ENCODE measurements at regions not wholly inside any gene's neighbourhood (a gene's known extent, or its start where the extent isn't known, plus 50 kb on each side); places are given as distances from the start of the nearest gene placed in this dataset.

DNA sequence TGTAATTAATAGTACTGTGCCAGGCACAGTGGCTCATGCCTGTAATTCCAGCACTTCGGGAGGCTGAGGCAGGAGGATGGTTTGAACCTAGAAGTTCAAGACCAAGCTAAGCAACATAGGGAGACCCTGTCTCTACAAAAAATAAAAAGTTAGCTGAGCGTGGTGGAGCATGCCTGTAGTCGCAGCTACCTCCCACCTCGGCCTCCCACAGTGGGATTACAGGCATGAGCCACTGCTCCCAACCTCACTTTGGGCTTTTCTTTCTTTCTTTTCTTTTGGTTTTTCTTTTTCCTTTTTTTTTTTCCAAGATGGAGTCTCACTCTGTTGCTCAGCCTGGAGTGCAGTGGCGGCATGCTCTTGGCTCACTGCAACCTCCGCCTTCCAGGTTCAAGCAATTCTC, 137.8 kb downstream of the MRM1 start:
- no peak for TF ChIP-seq BHLHE40 (IDR thresholded peaks at IDR 0.05; ENCODE audit: borderline replicate concordance)
- TF ChIP-seq SP1 (IDR thresholded peaks at IDR 0.05) = no peak
- TF ChIP-seq TARDBP (IDR thresholded peaks at IDR 0.05) = no peak
- no peak for TF ChIP-seq ELF4 (IDR thresholded peaks at IDR 0.05)
- no peak for TF ChIP-seq FOXK2 (IDR thresholded peaks at IDR 0.05)
- no peak for TF ChIP-seq HDGF (IDR thresholded peaks at IDR 0.05; ENCODE audit: borderline replicate concordance)
- TF ChIP-seq, protein P1, sequence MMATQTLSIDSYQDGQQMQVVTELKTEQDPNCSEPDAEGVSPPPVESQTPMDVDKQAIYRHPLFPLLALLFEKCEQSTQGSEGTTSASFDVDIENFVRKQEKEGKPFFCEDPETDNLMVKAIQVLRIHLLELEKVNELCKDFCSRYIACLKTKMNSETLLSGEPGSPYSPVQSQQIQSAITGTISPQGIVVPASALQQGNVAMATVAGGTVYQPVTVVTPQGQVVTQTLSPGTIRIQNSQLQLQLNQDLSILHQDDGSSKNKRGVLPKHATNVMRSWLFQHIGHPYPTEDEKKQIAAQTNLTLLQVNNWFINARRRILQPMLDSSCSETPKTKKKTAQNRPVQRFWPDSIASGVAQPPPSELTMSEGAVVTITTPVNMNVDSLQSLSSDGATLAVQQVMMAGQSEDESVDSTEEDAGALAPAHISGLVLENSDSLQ (IDR thresholded peaks at IDR 0.05) = no peak
- no peak for TF ChIP-seq FOXM1 (IDR thresholded peaks at IDR 0.05; ENCODE audit: borderline replicate concordance)
- no peak for TF ChIP-seq NFRKB (IDR thresholded peaks at IDR 0.05)
- no peak for TF ChIP-seq ARNT (IDR thresholded peaks at IDR 0.05)
- no peak for TF ChIP-seq L3MBTL2 (conservative IDR thresholded peaks at IDR 0.05)
- TF ChIP-seq FOXA1 (IDR thresholded peaks at IDR 0.05) = no peak
- TF ChIP-seq ZNF384 (IDR thresholded peaks at IDR 0.05) = no peak
- TF ChIP-seq SUZ12 (IDR thresholded peaks at IDR 0.05) = no peak

Data from HEK293T (cell line).